ENCODE measurements at regions not wholly inside any gene's neighbourhood (a gene's known extent, or its start where the extent isn't known, plus 50 kb on each side); places are given as distances from the start of the nearest gene placed in this dataset.

- H3K27ac ChIP-seq, result no peak overlapping the region
- TF ChIP-seq CTCF (IDR thresholded peaks at IDR 0.05; ENCODE audit: low read depth, low read length), result no peak
- DNase-seq (ENCODE audit: low read depth in 1 of 2, low spot score in 1 of 2), result no peak
- no peaks in the 10 kb centered on the region for H3K4me1 ChIP-seq (ENCODE audit: low read depth)
- H3K9me3 ChIP-seq (ENCODE audit: low read depth), result no peaks in the 10 kb centered on the region
- H3K36me3 ChIP-seq, result no peaks in the 10 kb centered on the region
- H3K4me3 ChIP-seq, result no peak overlapping the region
- no peaks in the 10 kb centered on the region for H3K27me3 ChIP-seq
Measured at GRCh38 chr13:112320303-112320702, 55.9 kb upstream of the SPACA7 start.

- H3K27ac ChIP-seq, result no peak overlapping the region
- DNase-seq (ENCODE audit: low read depth in 1 of 2, low spot score in 1 of 2), result no peak
- no peaks in the 10 kb centered on the region for H3K36me3 ChIP-seq
- H3K9me3 ChIP-seq (ENCODE audit: low read depth), result no peaks in the 10 kb centered on the region
- no peak overlapping the region for H3K4me3 ChIP-seq
- TF ChIP-seq CTCF (IDR thresholded peaks at IDR 0.05; ENCODE audit: low read depth, low read length), result no peak
- H3K4me1 ChIP-seq (ENCODE audit: low read depth), result no peaks in the 10 kb centered on the region
- peaks cover 3% of the 10 kb centered on the region for H3K27me3 ChIP-seq
Measured at GRCh38 chr13:112322557-112322956, 53.6 kb upstream of the SPACA7 start.

GRCh38 chr13:112324116-112324515, 52.0 kb upstream of the SPACA7 start:
- no peak overlapping the region for H3K27ac ChIP-seq
- no peak for TF ChIP-seq CTCF (IDR thresholded peaks at IDR 0.05; ENCODE audit: low read depth, low read length)

GRCh38 chr13:112325142-112325808, 50.9 kb upstream of the SPACA7 start:
- no peaks in the 10 kb centered on the region for H3K9me3 ChIP-seq (ENCODE audit: low read depth)
- no peak overlapping the region for H3K4me3 ChIP-seq
- TF ChIP-seq CTCF (IDR thresholded peaks at IDR 0.05; ENCODE audit: low read depth, low read length), result no peak
- H3K27ac ChIP-seq, result no peak overlapping the region
- no peaks in the 10 kb centered on the region for H3K36me3 ChIP-seq
- H3K27me3 ChIP-seq, result peaks cover 9% of the 10 kb centered on the region
- no peak for DNase-seq (ENCODE audit: low read depth in 1 of 2, low spot score in 1 of 2)
- no peaks in the 10 kb centered on the region for H3K4me1 ChIP-seq (ENCODE audit: low read depth)

More at GRCh38 chr13:112324116-112324515, 52.0 kb upstream of the SPACA7 start:
- Histone ChIP-seq H3K4me3 (no peak overlapping the region), H3K9me3 (ENCODE audit: low read depth) (no peaks in the 10 kb centered on the region), H3K4me1 (ENCODE audit: low read depth) (no peaks in the 10 kb centered on the region), H3K27me3 (peaks cover 7% of the 10 kb centered on the region), H3K36me3 (no peaks in the 10 kb centered on the region)
- DNase-seq (ENCODE audit: low read depth in 1 of 2, low spot score in 1 of 2), result no peak

- Histone ChIP-seq H3K9me3 (ENCODE audit: low read depth) (no peaks in the 10 kb centered on the region), H3K36me3 (no peaks in the 10 kb centered on the region), H3K4me3 (no peak overlapping the region), H3K27ac (no peak overlapping the region), H3K4me1 (ENCODE audit: low read depth) (no peaks in the 10 kb centered on the region), H3K27me3 (peaks cover 16% of the 10 kb centered on the region)
- no peak for TF ChIP-seq CTCF (IDR thresholded peaks at IDR 0.05; ENCODE audit: low read depth, low read length)
- peak in 1 of 2 donors; percentile 19 for DNase-seq (ENCODE audit: low read depth in 1 of 2, low spot score in 1 of 2)
Measured at GRCh38 chr13:112325920-112326645, 50.1 kb upstream of the SPACA7 start.
